HepG2 (cell line): ENCODE measurements at regions not wholly inside any gene's neighbourhood (a gene's known extent, or its start where the extent isn't known, plus 50 kb on each side); places are given as distances from the start of the nearest gene placed in this dataset.

Source experiments
- ATAC-seq: fragments of 200-7000 bp; cut with Tn5 transposase; 3 replicates; pipeline ENCODE4 v1.9.1; 2020; ENCODE audit warnings: mild to moderate bottlenecking, moderate library complexity
- BruUV-seq: library from RNA; stranded (reverse); fragments of 400-500 nt; replicated peaks from 2 replicates; lab custom pipeline; 2021; lab: Mats Ljungman, UMichigan
- CTCF ChIA-PET: fragments of 300-600 bp; formaldehyde crosslinking; extraction: SDS; loops from one replicate; lab custom pipeline; 2021; ENCODE audit warnings: low total read pairs, inconsistent platforms, low intra/inter-chr PET ratio; lab: Yijun Ruan, JAX
- POLR2A ChIA-PET: fragments of 350-600 bp; sonication (Branson Sonifier 250); formaldehyde crosslinking; loops from one replicate; lab custom pipeline; 2020; ENCODE audit warnings: antibody characterized with exemption, inconsistent platforms; lab: Yijun Ruan, JAX
- DNase-seq: peaks from one replicate; pipeline ENCODE4 v3.0.0-alpha.2; 2015; ENCODE audit warnings: low spot score
- FAIRE-seq: peaks from 3 replicates; lab custom pipeline; 2011; peaks lifted over from hg19 to GRCh38; lab: Jason Lieb, UNC
- H2AFZ ChIP-seq: one replicate; pipeline ENCODE4 v1.6.1; 2011; ENCODE audit warnings: low read length, inconsistent platforms
- H3K27ac ChIP-seq: fragments of 300-600 bp; 3 replicates; pipeline ENCODE4 v1.8.0; 2011; ENCODE audit warnings: mixed run types, mild to moderate bottlenecking, mixed read lengths, low read length, inconsistent platforms; ENCODE audit not compliant: insufficient read depth; ENCODE audit errors: extremely low read length
- H3K27me3 ChIP-seq, 2 experiments: fragments of 200-600 bp in 1 of 2; 2 replicates in 1 of 2; 3 replicates in 1 of 2; pipeline versions ENCODE4 v1.6.0 to v1.8.0; 2011; ENCODE audit warnings: low read length in 2 of 2, mild to moderate bottlenecking in 2 of 2, moderate library complexity in 2 of 2, inconsistent platforms in 1 of 2; ENCODE audit not compliant: insufficient read depth in 2 of 2, control insufficient read depth in 1 of 2
- H3K36me3 ChIP-seq, 2 experiments: fragments of 200-600 bp in 1 of 2; replicated peaks in 1 of 2; 2 replicates in 1 of 2; 3 replicates in 1 of 2; pipeline versions ENCODE4 v1.5.1 to v1.8.0; 2011; ENCODE audit warnings: low read length in 2 of 2, inconsistent platforms in 1 of 2; ENCODE audit not compliant: insufficient read depth in 2 of 2, control insufficient read depth in 1 of 2
- H3K4me1 ChIP-seq: 2 replicates; pipeline ENCODE4 v1.5.1; 2012; ENCODE audit warnings: low read length, inconsistent platforms; ENCODE audit not compliant: insufficient read depth
- H3K4me2 ChIP-seq: 2 replicates; pipeline ENCODE4 v1.6.0; 2011; ENCODE audit warnings: low read depth, low read length, inconsistent platforms
- H3K4me3 ChIP-seq, 3 experiments: fragments of 200-600 bp in 1 of 3; sonication (generic), shearing (Covaris generic) in 1 of 3; replicated peaks in 1 of 3; 2 replicates each; pipeline ENCODE4 v1.5.1; 2011 to 2016; ENCODE audit warnings: low read length in 3 of 3, inconsistent platforms in 2 of 3, low read depth in 2 of 3, mild to moderate bottlenecking in 2 of 3, control low read depth in 1 of 3, mixed read lengths in 1 of 3; ENCODE audit not compliant: insufficient read depth in 1 of 3
- H3K79me2 ChIP-seq: one replicate; pipeline ENCODE4 v1.6.1; 2011; ENCODE audit warnings: low read length, inconsistent platforms; ENCODE audit not compliant: insufficient read depth
- H3K9ac ChIP-seq: 2 replicates; pipeline ENCODE4 v1.6.0; 2011; ENCODE audit warnings: mild to moderate bottlenecking, low read depth, low read length, inconsistent platforms; ENCODE audit not compliant: insufficient read depth
- H3K9me3 ChIP-seq: 2 replicates; pipeline ENCODE4 v1.5.1; 2012; ENCODE audit warnings: mild to moderate bottlenecking, low read length
- H4K20me1 ChIP-seq: 2 replicates; pipeline ENCODE4 v1.6.0; 2011; ENCODE audit warnings: inconsistent platforms, mild to moderate bottlenecking, low read length, moderate library complexity; ENCODE audit not compliant: insufficient read depth
- ARHGAP35 ChIP-seq: sonication (generic); formaldehyde crosslinking; IDR thresholded peaks from 2 replicates; pipeline ENCODE4 v1.9.0; 2022; ENCODE audit warnings: mild to moderate bottlenecking, inconsistent platforms, moderate library complexity, missing genetic modification reagents, borderline replicate concordance
- HDAC2 ChIP-seq: sonication (generic); formaldehyde crosslinking; IDR thresholded peaks from 2 replicates; pipeline ENCODE4 v1.4.0; 2020; ENCODE audit warnings: missing genetic modification reagents
- HMG20B ChIP-seq: conservative IDR thresholded peaks from 2 replicates; pipeline ENCODE4 v1.6.1; 2016; ENCODE audit warnings: missing genetic modification reagents, missing compliant biosample characterization
- SIN3A ChIP-seq: IDR thresholded peaks from 2 replicates; pipeline ENCODE4 v1.6.1; 2011; ENCODE audit warnings: low read depth, mild to moderate bottlenecking, control low read depth, low read length, borderline replicate concordance
- ZFP37 ChIP-seq: sonication (generic); formaldehyde crosslinking; IDR thresholded peaks from 2 replicates; pipeline ENCODE4 v1.4.0; 2020; ENCODE audit warnings: missing genetic modification reagents, borderline replicate concordance
- ZFP90 ChIP-seq: sonication (generic); formaldehyde crosslinking; IDR thresholded peaks from 2 replicates; pipeline ENCODE4 v1.8.0; 2022; ENCODE audit warnings: missing genetic modification reagents, mild to moderate bottlenecking, inconsistent platforms, borderline replicate concordance
- ZNF143 ChIP-seq: sonication (generic); formaldehyde crosslinking; IDR thresholded peaks from 2 replicates; pipeline ENCODE4 v1.4.0; 2020; ENCODE audit warnings: missing genetic modification reagents
- WGBS: methylation state at CpG from one replicate; pipeline ENCODE4 v1.1.6; 2017; ENCODE audit warnings: low lambda C conversion rate; 5-methylcytosine and 5-hydroxymethylcytosine counted together
- in situ Hi-C: cut with HindIII; loops from 2 replicates; pipeline ENCODE4 v1.10.0; 2017; ENCODE audit warnings: low pct_unique_long_range_greater_than_20kb; ENCODE audit not compliant: extremely low pct_ligation_motif_present
- intact Hi-C: fragments of 100-400 bp; cut with micrococcal nuclease; formaldehyde crosslinking; loops from one replicate; pipeline ENCODE4 v1.10.0; 2022; ENCODE audit not compliant: unreplicated experiment

DNA sequence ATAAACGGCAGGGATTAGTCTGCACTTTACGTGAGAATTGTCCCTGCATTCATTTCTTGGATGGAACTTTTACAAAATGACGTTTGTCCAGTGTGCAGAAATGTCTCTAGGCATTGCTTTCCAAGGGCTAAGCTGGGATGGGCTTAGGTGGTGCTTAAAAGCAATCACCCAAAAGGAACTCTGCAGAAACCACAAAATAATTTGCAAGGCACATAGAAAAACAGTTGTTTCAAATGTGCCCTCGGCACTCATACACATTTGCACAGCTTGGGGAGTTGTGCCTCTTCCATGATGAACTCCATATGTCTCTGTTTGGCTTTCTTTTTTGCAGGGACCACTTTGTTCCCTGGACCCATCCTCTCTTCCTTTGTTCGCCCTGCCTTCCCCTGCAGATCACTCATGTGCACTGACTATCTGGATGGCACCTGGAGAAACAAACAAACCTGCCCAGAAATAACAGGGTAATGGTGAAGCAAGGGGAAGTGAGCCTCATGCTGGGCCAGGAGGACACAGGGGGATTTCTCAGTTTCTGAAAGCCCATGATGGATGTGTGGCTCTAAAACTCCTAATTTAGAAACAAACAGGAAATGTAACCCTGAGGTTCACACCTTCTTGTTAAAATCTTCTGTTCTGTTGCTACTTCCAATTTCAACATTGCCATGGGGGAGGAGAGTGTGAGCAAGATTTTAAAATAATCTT, 150.2 kb downstream of the SNX19 start:
- Histone ChIP-seq H3K27me3 (peaks cover 0 to 21% of the 10 kb centered on the region in 2 experiments; a peak in 1 of 5 replicates), H3K9ac (no peak overlapping the region), H3K4me2 (no peak overlapping the region), H3K4me1 (no peaks in the 10 kb centered on the region), H3K36me3 (no peaks in the 10 kb centered on the region), H3K4me3 (no peak overlapping the region), H3K27ac (no peak overlapping the region), H3K9me3 (no peaks in the 10 kb centered on the region), H2AFZ (no peak overlapping the region), H4K20me1 (no peaks in the 10 kb centered on the region), H3K79me2 (no peaks in the 10 kb centered on the region)
- in situ Hi-C loops = no loop called here
- no TSS peak for BruUV-seq
- FAIRE-seq = no peak
- no peak for DNase-seq
- WGBS = 7% methylated on average over 5 of the region's 5 CpGs
- intact Hi-C loops = no loop called here
- ChIA-PET POLR2A (no interaction called here), CTCF (no interaction called here)
- ATAC-seq = no peak
- TF ChIP-seq HDAC2 (no peak), SIN3A (no peak), ARHGAP35 (CRISPR knock-in tag) (no peak), HMG20B (CRISPR knock-in tag) (no peak), ZFP90 (CRISPR knock-in tag) (no peak), ZNF143 (CRISPR knock-in tag) (no peak), ZFP37 (CRISPR knock-in tag) (no peak)
